Amniotic epithelial cell (primary cell): ENCODE measurements at regions not wholly inside any gene's neighbourhood (a gene's known extent, or its start where the extent isn't known, plus 50 kb on each side); places are given as distances from the start of the nearest gene placed in this dataset.

Source experiments
- DNase-seq: peaks from one replicate; pipeline ENCODE4 v3.0.0-alpha.2; 2010; ENCODE audit warnings: low read depth

GRCh38 chr18:2380101-2380500, 191.2 kb downstream of the METTL4 start:
- DNase-seq, result no peak

- no peak for DNase-seq
Observed at GRCh38 chr18:2381539-2381938, 189.8 kb downstream of the METTL4 start.

- DNase-seq, result no peak
Observed at GRCh38 chr18:2387588-2387987, 183.7 kb downstream of the METTL4 start.

GRCh38 chr18:2390158-2390557, 181.1 kb downstream of the METTL4 start:
- DNase-seq, result no peak

- no peak for DNase-seq
Observed at GRCh38 chr18:2391470-2391869, 179.8 kb downstream of the METTL4 start.

GRCh38 chr18:2392446-2392845, 178.9 kb downstream of the METTL4 start:
- DNase-seq, result no peak

GRCh38 chr18:2394684-2395083, 176.6 kb downstream of the METTL4 start:
- DNase-seq, result no peak

- DNase-seq, result no peak
Observed at GRCh38 chr18:2395427-2396161, 175.7 kb downstream of the METTL4 start.

- DNase-seq, result no peak
Observed at GRCh38 chr18:2396162-2396505, 175.2 kb downstream of the METTL4 start.

GRCh38 chr18:2400701-2401196, 170.6 kb downstream of the METTL4 start:
- DNase-seq, result no peak

GRCh38 chr18:2402084-2402483, 169.2 kb downstream of the METTL4 start:
- DNase-seq, result peak; percentile 42

- DNase-seq, result peak; percentile 63
Observed at GRCh38 chr18:2406544-2406943, 164.8 kb downstream of the METTL4 start.

GRCh38 chr18:2407961-2408360, 163.3 kb downstream of the METTL4 start:
- DNase-seq, result peak; percentile 2

GRCh38 chr18:2409906-2410305, 161.4 kb downstream of the METTL4 start:
- no peak for DNase-seq

- DNase-seq, result peak; percentile 65
Observed at GRCh38 chr18:2410688-2411087, 160.6 kb downstream of the METTL4 start.

- DNase-seq, result peak; percentile 62
Observed at GRCh38 chr18:2411381-2411960, 159.8 kb downstream of the METTL4 start.

- no peak for DNase-seq
Observed at GRCh38 chr18:2412281-2412680, 159.0 kb downstream of the METTL4 start.

- no peak for DNase-seq
Observed at GRCh38 chr18:2412996-2413751, 158.1 kb downstream of the METTL4 start.

- no peak for DNase-seq
Observed at GRCh38 chr18:2414235-2414634, 157.1 kb downstream of the METTL4 start.

GRCh38 chr18:2415656-2416055, 155.6 kb downstream of the METTL4 start:
- DNase-seq, result no peak

GRCh38 chr18:2417861-2418610, 153.3 kb downstream of the METTL4 start:
- DNase-seq, result peak; percentile 7

GRCh38 chr18:2420367-2420766, 150.9 kb downstream of the METTL4 start:
- DNase-seq, result no peak
